ENCODE measurements at regions not wholly inside any gene's neighbourhood (a gene's known extent, or its start where the extent isn't known, plus 50 kb on each side); places are given as distances from the start of the nearest gene placed in this dataset.
"Not testable (repeated sequence)": the region's sequence is repeated elsewhere in the genome, so short reads cannot be mapped to it uniquely, and the experiment has no call there.

GRCh38 chr17:59494757-59495368 is 70.5 kb upstream of the DHX40 start:
- no peak for DNase-seq

GRCh38 chr17:59496178-59496577 is 69.2 kb upstream of the DHX40 start:
- DNase-seq, result no peak

GRCh38 chr17:59498530-59499307 is 66.7 kb upstream of the DHX40 start:
- DNase-seq, result peak; percentile 67

- DNase-seq, result not testable (repeated sequence)
Observed at GRCh38 chr17:59500086-59500655, 65.2 kb upstream of the DHX40 start.

GRCh38 chr17:59501690-59502089 is 63.7 kb upstream of the DHX40 start:
- no peak for DNase-seq

- no peak for DNase-seq
Observed at GRCh38 chr17:59502800-59503199, 62.6 kb upstream of the DHX40 start.

GRCh38 chr17:59503500-59503899 is 61.9 kb upstream of the DHX40 start:
- DNase-seq, result no peak

- no peak for DNase-seq
Observed at GRCh38 chr17:59504821-59505220, 60.6 kb upstream of the DHX40 start.

GRCh38 chr17:59505610-59506276 is 59.7 kb upstream of the DHX40 start:
- DNase-seq, result no peak

GRCh38 chr17:59506894-59507726 is 58.3 kb upstream of the DHX40 start:
- no peak for DNase-seq

GRCh38 chr17:59508999-59509625 is 56.3 kb upstream of the DHX40 start:
- DNase-seq, result no peak

- DNase-seq, result no peak
Observed at GRCh38 chr17:59510611-59511010, 54.8 kb upstream of the DHX40 start.

- DNase-seq, result no peak
Observed at GRCh38 chr17:59511726-59512125, 53.7 kb upstream of the DHX40 start.

- DNase-seq, result no peak
Observed at GRCh38 chr17:59512844-59513385, 52.5 kb upstream of the DHX40 start.

GRCh38 chr17:59513934-59514841 is 51.2 kb upstream of the DHX40 start:
- DNase-seq, result peak; percentile 76

Data from eye (tissue), 1 donor.